ENCODE measurements at regions not wholly inside any gene's neighbourhood (a gene's known extent, or its start where the extent isn't known, plus 50 kb on each side); places are given as distances from the start of the nearest gene placed in this dataset.
"Not testable (repeated sequence)": the region's sequence is repeated elsewhere in the genome, so short reads cannot be mapped to it uniquely, and the experiment has no call there.

DNA sequence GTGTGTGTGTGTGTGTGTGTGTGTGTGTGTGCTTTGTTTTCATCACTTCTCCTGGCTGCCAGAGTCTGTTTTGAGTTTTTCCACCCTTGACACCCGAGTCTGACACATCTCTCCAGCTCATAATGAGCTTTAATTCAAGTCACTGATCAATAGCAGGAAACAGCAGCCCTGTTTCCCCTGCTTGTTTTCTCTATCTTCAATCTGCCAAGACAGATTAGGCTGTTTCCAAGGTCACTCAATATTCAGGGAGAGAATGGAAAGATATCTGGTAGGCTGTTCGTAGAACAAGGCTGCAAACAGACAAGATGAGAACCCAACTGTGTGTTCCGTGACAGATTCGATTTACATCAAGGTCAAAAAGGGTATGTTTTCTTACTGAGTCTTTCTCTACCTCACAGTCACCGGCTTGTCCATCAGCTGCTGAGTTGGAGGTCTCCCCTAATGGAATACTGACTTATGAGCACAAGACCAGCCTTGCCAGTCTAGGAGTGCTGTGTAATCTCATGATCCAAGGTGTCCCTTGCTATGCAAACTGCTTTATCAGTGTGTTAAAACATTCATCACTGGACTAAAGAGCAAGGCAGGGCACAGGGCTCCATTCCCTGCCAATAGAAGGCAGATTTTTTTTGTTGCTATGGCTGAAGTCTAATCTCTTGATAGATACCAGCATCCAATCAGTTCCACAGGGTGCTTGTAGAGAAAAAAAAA, 187.9 kb upstream of the LMCD1 start:
- no peaks in the 10 kb centered on the region for H3K9me3 ChIP-seq
- DNase-seq = no peak
- H3K27ac ChIP-seq = no peak overlapping the region
- TF ChIP-seq, protein P1, sequence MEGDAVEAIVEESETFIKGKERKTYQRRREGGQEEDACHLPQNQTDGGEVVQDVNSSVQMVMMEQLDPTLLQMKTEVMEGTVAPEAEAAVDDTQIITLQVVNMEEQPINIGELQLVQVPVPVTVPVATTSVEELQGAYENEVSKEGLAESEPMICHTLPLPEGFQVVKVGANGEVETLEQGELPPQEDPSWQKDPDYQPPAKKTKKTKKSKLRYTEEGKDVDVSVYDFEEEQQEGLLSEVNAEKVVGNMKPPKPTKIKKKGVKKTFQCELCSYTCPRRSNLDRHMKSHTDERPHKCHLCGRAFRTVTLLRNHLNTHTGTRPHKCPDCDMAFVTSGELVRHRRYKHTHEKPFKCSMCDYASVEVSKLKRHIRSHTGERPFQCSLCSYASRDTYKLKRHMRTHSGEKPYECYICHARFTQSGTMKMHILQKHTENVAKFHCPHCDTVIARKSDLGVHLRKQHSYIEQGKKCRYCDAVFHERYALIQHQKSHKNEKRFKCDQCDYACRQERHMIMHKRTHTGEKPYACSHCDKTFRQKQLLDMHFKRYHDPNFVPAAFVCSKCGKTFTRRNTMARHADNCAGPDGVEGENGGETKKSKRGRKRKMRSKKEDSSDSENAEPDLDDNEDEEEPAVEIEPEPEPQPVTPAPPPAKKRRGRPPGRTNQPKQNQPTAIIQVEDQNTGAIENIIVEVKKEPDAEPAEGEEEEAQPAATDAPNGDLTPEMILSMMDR (IDR thresholded peaks at IDR 0.05) = no peak
- H3K36me3 ChIP-seq = no peaks in the 10 kb centered on the region
- H3K9ac ChIP-seq (ENCODE audit: low read depth in 2 of 2, low read length in 2 of 2) = no peak overlapping the region
- no peaks in the 10 kb centered on the region for H3K27me3 ChIP-seq
- intact Hi-C loops (cut with DNase I) = no loop called here
- H3K4me1 ChIP-seq = no peaks in the 10 kb centered on the region
- H3K4me3 ChIP-seq = no peak overlapping the region

DNA sequence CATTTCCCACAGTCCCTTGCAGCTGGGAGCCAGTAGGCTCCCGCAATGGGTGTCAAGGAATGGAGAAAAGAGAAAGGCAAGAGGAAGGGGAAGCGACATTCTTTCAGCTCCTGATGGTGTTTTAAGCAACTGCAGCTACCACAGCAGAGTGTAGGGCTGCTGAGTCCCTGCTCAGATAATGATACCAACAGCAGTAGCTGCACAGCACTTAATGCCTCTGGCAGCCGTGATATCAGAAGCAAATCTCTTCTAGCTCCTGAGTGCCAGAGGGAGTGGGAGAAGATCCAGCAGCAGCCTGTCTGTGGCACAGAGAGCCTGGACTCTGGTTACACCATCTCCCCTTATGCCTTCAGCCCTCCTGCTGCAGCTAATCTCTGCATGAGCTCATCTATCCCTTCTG, 186.1 kb upstream of the LMCD1 start:
- H3K9me3 ChIP-seq; intact Hi-C loops (cut with DNase I); H3K4me1 ChIP-seq: not testable (repeated sequence)

DNA sequence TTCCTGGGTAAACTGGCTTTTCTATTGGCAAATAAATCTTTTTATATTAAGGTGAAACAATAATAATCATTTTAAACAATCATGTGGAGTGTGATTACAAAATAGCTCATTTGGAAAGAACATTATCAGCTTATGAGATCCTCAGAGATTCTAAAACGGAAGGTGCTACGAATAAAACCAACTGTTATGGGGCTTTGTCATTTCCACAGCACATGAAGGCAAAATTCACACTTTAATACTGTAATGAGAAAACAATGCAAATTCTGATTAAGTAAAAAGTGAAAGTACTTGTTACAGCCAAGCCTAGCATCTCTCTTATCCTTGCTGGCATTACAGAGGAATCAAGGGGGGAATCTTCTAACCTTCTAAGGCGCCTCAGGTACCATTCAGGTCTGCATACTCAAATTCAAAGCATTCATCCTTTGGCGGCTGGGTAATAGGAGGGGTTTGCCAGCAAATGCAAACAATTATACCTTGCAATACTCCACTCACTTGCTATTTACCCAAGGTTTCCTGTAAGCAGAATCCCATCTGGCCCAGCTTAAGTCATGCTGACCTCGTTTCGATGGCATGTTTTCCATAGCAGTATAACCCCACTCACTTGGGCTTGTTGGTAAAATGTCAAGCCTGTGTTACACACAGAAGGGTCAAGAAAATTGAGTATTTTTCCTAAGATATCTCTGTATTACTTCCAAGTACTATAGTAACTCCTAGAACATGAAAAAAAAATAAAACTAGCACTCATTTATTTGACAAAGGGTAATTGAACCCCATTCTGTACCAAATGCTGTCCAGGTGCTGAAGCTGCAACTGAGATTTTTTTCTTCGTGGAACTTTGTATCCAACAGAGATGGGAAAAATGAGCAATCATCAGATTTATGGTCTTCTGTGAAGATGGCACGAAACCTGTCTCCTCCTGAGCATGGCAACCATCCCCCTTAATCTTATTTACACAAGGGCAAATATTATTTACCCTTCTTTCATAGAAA, 183.7 kb upstream of the LMCD1 start:
- intact Hi-C loops (cut with DNase I) = no loop called here

More for the DNA sequence above, 186.1 kb upstream of the LMCD1 start:
- not testable (repeated sequence) for H3K27ac ChIP-seq; H3K4me3 ChIP-seq; H3K36me3 ChIP-seq; DNase-seq; H3K27me3 ChIP-seq; H3K9ac ChIP-seq (ENCODE audit: low read depth in 2 of 2, low read length in 2 of 2)

DNA sequence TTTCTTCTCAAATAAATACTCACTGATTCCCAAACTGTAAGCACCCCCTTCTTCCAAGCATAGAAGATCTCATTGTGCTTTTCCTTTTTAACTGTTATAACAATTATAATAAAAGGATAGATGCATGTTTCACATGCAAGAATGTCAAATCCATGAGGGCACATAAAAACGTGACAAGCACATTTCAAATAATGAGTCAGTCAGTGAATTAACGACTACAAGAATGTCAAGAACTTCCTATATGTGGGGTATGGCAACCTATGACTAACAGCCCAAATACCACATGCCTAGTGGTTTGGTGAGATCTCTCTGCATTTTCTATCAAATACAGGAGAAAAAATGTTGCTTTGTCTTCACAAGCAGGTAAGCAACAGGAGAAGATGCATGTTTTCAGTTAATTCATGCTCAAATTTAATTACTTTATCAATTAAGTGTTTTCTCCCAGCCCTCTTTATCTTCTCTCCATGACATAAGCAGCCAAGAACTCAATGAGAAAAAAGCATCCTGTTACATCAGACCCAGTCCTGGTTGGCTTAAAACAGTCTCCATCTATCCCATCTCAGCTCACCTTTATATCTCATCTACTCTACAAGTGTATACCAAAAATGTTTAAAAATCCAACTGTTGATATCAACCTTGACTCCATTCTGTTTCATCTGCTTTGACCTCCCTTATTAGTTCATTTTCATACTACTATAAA, 181.5 kb upstream of the LMCD1 start:
- H3K27ac ChIP-seq = no peak overlapping the region
- TF ChIP-seq, protein P1 (IDR thresholded peaks at IDR 0.05) = no peak

More for the DNA sequence above, 183.7 kb upstream of the LMCD1 start:
- TF ChIP-seq, protein P1 (IDR thresholded peaks at IDR 0.05) = no peak
- Histone ChIP-seq H3K27ac (no peak overlapping the region), H3K4me1 (no peaks in the 10 kb centered on the region), H3K9ac (ENCODE audit: low read depth in 2 of 2, low read length in 2 of 2) (no peak overlapping the region), H3K27me3 (no peaks in the 10 kb centered on the region), H3K4me3 (no peak overlapping the region), H3K9me3 (no peaks in the 10 kb centered on the region), H3K36me3 (no peaks in the 10 kb centered on the region)
- DNase-seq = no peak

DNA sequence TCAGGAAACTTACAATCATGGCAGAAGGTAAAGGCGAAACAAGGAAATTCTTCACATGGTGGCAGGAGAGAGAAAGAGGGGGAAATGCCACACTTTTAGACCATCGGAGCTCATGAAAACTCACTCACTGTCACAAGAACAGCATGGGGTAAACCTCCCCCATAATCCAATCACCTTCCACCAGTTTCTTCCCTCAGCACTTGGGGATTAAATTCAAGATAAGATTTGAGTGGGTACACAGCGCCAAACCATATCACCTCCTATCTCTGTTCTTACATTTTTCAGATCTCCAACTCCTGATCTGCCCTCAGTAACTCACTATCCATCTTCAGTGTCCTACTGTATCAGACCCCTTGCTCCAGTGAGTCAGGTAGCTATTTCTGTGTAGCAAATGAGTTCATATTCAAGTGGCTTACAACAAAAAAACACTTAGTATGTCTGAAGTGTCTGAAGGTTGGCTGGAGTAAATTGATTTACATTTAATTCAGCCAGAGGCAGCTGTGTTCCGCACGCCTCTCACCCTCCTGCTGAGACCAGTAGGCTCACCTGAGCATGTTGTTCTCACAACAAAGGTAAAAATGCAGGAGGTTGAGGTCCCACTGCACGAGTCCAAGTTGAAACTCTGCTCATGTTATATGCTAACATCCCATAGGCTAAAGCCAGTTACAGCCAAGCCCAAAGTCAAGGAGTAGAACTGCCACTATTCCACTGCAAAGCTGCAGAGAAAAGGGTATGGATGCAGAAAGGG, 180.7 kb upstream of the LMCD1 start:
- H3K9me3 ChIP-seq = no peaks in the 10 kb centered on the region
- no peak for DNase-seq
- TF ChIP-seq, protein P1 (IDR thresholded peaks at IDR 0.05) = no peak
- no peak overlapping the region for H3K4me3 ChIP-seq
- H3K36me3 ChIP-seq = no peaks in the 10 kb centered on the region
- no peak overlapping the region for H3K9ac ChIP-seq (ENCODE audit: low read depth in 2 of 2, low read length in 2 of 2)
- no peaks in the 10 kb centered on the region for H3K4me1 ChIP-seq
- no peak overlapping the region for H3K27ac ChIP-seq
- no peaks in the 10 kb centered on the region for H3K27me3 ChIP-seq
- intact Hi-C loops (cut with DNase I) = no loop called here

More for the DNA sequence above, 181.5 kb upstream of the LMCD1 start:
- Histone ChIP-seq H3K9ac (ENCODE audit: low read depth in 2 of 2, low read length in 2 of 2) (no peak overlapping the region), H3K4me3 (no peak overlapping the region), H3K4me1 (no peaks in the 10 kb centered on the region), H3K27me3 (no peaks in the 10 kb centered on the region), H3K36me3 (no peaks in the 10 kb centered on the region), H3K9me3 (no peaks in the 10 kb centered on the region)
- DNase-seq = no peak
- intact Hi-C loops (cut with DNase I) = no loop called here
